ENCODE measurements at regions not wholly inside any gene's neighbourhood (a gene's known extent, or its start where the extent isn't known, plus 50 kb on each side); places are given as distances from the start of the nearest gene placed in this dataset.

- no peak for DNase-seq
Observed at GRCh38 chr6:14827354-14827753, 418.5 kb upstream of the JARID2 start.

- DNase-seq: no peak
Observed at GRCh38 chr6:14828201-14828611, 417.7 kb upstream of the JARID2 start.

GRCh38 chr6:14831070-14831469, 414.8 kb upstream of the JARID2 start:
- DNase-seq: no peak

GRCh38 chr6:14831937-14832336, 413.9 kb upstream of the JARID2 start:
- DNase-seq: peak in 2 of 56 donors; percentile 4 to 9

- DNase-seq: no peak
Observed at GRCh38 chr6:14832427-14832826, 413.4 kb upstream of the JARID2 start.

- DNase-seq: no peak
Observed at GRCh38 chr6:14834851-14835530, 410.9 kb upstream of the JARID2 start.

- DNase-seq: no peak
Observed at GRCh38 chr6:14837435-14837834, 408.4 kb upstream of the JARID2 start.

- no peak for DNase-seq
Observed at GRCh38 chr6:14838133-14838583, 407.7 kb upstream of the JARID2 start.

- DNase-seq: peak in 1 of 56 donors; percentile 6
Observed at GRCh38 chr6:14841901-14842421, 403.9 kb upstream of the JARID2 start.

GRCh38 chr6:14844411-14844810, 401.5 kb upstream of the JARID2 start:
- no peak for DNase-seq

GRCh38 chr6:14848019-14848418, 397.9 kb upstream of the JARID2 start:
- no peak for DNase-seq

GRCh38 chr6:14849185-14849584, 396.7 kb upstream of the JARID2 start:
- no peak for DNase-seq

- DNase-seq: no peak
Observed at GRCh38 chr6:14851281-14851680, 394.6 kb upstream of the JARID2 start.

GRCh38 chr6:14852375-14852774, 393.5 kb upstream of the JARID2 start:
- DNase-seq: no peak

- no peak for DNase-seq
Observed at GRCh38 chr6:14856177-14856576, 389.7 kb upstream of the JARID2 start.

GRCh38 chr6:14857001-14857400, 388.9 kb upstream of the JARID2 start:
- DNase-seq: no peak

- DNase-seq: no peak
Observed at GRCh38 chr6:14857501-14857900, 388.4 kb upstream of the JARID2 start.

GRCh38 chr6:14858808-14859207, 387.1 kb upstream of the JARID2 start:
- DNase-seq: no peak

- no peak for DNase-seq
Observed at GRCh38 chr6:14860774-14861173, 385.1 kb upstream of the JARID2 start.

- DNase-seq: no peak
Observed at GRCh38 chr6:14861491-14861943, 384.4 kb upstream of the JARID2 start.

GRCh38 chr6:14862845-14863244, 383.0 kb upstream of the JARID2 start:
- no peak for DNase-seq

- peak in 1 of 56 donors; percentile 5 for DNase-seq
Observed at GRCh38 chr6:14863902-14864850, 381.7 kb upstream of the JARID2 start.

Data from nucleus accumbens (tissue), 56 donors.